DMS 273 (cell line): ENCODE measurements at regions not wholly inside any gene's neighbourhood (a gene's known extent, or its start where the extent isn't known, plus 50 kb on each side); places are given as distances from the start of the nearest gene placed in this dataset.
A peak's percentile ranks its signal among the peaks of the same experiment; 100 is the strongest.

Experiments
- DNase-seq: peaks from one replicate; lab custom pipeline; 2025; ENCODE audit not compliant: unreplicated experiment; lab: John Stamatoyannopoulos, UW

DNA sequence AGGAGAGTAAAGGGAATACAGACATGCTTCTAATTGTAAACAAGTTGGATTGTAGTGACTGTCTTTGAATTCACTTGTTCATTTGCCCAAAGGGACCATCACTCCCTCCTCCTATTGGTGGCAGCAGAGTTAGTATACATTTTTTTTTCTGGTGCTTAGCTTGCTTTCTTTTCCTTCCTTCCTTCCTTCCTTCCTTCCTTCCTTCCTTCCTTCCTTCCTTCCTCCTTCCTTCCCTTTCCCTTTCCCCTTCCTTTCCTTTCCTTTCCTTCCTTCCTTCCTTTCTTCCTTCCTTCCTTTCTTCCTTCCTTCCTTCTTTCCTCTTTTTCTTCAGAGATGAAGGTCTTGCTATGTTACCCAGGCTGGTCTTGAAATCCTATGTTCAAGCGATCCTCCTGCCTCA is 94.8 kb upstream of the ATP6AP2 start:
- no peak for DNase-seq

DNA sequence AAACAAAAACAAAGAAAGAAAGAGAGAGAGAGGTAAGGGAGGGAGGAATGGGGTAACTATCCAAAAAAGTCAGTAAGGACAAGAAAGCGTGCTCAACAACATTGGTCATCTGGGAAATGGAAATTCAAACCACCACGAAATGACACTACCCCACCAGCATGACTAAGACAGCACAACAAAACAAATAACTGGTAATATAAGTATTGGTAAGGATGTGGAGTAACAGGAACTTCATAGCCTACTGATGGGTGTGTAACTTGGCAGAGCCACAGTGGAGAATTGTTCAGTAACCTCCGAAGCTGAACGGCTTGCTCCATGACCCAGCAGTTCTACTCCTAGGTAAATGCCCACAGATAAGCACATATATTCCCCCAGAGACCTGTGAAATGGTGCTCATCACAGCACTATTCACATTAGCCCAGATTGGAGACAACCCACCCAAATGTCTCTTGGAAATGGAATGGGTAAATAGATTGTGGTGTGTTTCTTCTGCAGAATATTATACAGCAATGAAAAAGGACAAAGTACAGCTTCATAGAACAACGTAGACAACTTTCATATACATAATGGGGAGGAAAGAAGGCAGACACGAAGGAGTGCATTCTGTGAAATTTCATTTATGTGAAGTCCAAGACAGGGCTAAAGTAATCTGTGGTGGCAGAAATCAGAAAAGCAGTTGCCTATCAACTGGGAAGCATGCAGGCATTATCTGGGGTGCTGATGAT is 95.5 kb upstream of the ATP6AP2 start:
- DNase-seq = no peak

- DNase-seq = no peak
These were observed 96.2 kb upstream of the ATP6AP2 start for GRCh38 chrX:40484408-40485091.

DNA sequence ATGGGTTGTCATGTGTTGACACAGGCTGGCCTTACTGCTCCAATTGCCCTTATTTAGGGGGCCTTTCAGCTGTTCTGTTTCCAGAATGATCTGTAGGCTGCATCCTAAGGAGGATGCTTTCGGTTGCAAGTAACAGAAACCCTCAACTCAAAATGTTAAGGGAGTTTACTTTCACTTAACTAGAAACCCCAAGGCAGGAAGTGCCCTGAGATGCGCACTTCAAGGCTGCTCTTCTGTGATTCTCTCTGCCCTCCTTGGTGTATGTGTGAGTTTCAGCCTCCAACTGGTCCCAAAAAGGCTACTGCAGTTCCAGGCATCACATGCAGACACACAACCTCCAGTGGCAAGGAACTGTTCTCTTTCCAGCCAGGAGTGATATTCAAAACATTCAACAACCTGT is 97.3 kb upstream of the ATP6AP2 start:
- no peak for DNase-seq

DNA sequence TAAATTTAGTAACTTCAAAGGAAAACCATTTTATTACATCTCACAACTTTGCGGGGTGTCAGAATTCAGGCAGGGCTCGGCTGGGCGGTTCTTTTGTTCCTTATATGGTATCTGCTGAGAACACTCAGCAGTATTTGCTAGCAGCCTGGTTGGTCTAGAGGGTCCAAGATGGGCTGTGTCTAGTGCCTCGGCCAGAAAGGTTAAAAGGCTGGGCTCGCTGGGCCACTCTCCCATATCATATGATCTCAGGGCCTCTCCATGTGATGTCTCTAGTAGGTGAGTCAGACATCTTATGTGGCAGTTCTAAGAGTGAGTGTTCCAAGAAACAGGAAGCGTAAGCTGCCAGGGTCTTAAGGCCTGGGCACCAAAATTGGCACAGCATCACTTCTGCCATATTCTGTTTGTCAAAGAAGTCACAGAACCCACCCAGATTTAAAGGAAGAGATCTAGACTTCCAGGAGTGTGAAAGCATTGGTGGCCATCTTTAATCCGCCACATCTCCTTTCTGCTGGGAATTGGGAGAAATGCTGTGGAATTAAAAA is 100.9 kb upstream of the ATP6AP2 start:
- no peak for DNase-seq

DNA sequence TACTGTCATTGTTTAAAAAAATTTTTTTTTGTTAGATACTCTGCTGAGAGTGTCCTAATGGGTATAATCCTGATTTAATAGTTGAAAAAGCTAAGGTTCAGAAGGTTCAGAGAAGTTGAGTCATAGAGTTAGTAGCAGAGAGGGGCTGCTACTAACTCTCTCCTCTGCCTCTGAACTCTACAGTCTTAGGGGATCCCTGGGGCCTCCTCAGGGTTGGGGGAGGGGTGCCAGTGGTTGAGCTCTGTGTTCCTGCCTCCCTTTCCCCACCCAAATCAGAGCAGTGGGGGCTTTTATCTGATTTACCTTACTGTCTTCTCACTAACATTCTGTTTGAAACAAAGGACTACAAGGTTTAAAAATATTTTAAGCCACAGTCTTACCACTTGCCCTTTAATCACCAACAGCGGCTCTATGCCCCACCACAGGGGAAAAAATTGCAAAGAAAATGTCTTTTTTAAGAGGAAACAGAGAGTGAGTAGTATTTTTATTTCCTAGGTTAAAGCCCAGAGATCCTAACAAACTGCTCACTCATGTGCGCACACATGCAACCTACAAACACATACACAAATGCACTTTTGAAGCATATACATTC is 102.2 kb upstream of the ATP6AP2 start:
- DNase-seq = no peak

GRCh38 chrX:40476958-40477357 is 103.8 kb upstream of the ATP6AP2 start:
- DNase-seq = no peak

DNA sequence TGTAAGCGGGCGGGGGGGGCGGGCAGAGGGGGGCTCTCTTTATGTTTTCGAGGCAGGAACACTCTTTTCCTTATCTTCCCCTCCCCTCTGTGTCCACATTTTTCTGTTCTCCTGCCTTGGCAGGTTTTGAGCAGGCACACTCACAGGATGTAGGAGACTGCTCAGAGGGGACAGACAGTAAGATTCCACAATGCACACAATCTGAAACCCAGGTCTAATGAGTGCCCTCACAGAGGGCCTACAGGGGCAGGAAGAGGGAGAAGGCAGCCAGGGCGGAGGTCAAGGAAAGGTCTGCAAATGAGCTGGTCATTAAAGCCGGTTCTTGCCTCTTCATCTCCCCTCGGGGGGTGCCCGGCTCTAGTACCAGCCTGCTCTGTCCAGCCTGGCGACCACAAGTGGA is 106.1 kb upstream of the ATP6AP2 start:
- no peak for DNase-seq

- peak; percentile 18 for DNase-seq
These were observed 106.6 kb upstream of the ATP6AP2 start for GRCh38 chrX:40474205-40474626.

GRCh38 chrX:40473460-40474204 is 107.1 kb upstream of the ATP6AP2 start:
- no peak for DNase-seq

- DNase-seq = peak; percentile 96
These were observed 108.7 kb upstream of the ATP6AP2 start for GRCh38 chrX:40471965-40472648.

- peak; percentile 59 for DNase-seq
These were observed 109.8 kb upstream of the ATP6AP2 start for GRCh38 chrX:40470830-40471429.

DNA sequence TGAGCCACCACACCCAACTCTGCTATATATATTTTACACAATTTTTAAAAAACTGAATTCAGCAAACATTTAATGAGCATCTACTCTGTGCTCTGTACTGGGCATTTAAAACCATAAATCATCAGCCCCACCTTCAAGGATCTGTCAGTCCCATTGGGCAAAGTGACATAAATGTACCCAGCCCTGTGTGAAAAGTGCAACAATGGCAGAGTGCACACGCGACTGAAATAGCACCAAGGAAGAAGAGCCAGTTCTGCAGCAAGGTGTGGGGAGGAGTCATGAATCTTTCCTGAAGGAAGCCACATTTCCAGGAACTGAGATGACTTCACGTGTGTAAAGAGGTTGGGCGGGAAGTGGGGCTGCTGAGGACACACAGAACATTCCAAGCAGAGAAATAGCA is 111.5 kb upstream of the ATP6AP2 start:
- DNase-seq = no peak

DNA sequence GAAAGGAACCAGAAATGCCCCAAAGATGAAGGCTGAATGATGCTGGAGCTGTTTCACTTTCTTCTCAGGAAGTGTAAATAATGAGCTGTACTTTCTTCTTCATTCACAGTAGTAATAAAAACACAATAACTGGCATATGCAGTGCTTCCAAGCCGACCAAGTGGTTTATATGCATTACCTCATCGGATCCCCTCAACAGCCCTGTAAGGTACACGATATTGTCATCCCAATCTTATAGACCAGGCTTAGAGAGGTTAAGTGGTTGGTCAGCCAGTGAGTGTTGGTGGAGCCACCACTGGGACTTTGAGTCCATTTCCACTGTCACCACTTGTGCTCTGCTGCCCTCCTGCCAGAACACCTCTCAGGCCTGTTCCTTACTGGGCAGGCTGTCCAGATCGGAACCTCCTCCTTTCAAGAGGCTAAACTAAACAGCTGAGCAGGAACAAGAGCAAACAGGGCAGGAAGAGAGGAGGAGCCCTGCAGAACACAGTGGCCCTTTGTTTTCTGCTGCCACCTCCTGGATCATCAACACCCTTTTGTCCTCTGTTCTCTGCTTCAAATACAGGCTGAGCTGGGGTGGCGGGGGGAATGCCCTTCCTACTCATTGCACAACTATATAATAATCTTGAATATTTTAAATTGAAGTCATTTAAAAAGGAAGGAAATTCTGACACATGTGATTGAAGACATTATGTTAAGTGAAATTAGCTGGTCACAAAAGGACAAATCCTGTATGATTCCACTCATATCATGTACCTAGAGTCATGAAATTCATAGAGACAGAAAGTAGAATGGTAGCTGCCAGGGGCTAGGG is 112.5 kb upstream of the ATP6AP2 start:
- peak; percentile 61 for DNase-seq

DNA sequence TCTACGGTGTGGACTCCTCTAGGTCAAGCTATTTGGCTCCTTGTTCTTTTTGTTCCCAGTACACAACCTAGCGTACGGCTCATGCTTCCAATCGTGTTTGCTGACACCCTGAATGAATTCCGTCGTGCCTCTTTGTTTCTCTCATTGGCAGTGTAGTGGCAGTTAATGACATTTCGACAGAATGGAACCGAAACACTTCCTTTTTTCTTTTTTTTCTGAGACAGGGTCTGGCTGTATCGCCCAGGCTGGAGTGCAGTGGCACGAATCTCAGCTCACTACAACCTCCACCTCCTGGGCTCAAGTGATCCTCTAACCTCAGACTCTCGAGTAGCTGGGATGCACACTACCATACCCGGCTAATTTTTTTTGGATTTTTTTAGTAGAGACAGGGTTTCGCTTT is 113.3 kb upstream of the ATP6AP2 start:
- DNase-seq = no peak

GRCh38 chrX:40465735-40466551 is 114.8 kb upstream of the ATP6AP2 start:
- DNase-seq = peak; percentile 18

GRCh38 chrX:40462795-40463194 is 118.0 kb upstream of the ATP6AP2 start:
- DNase-seq = no peak

DNA sequence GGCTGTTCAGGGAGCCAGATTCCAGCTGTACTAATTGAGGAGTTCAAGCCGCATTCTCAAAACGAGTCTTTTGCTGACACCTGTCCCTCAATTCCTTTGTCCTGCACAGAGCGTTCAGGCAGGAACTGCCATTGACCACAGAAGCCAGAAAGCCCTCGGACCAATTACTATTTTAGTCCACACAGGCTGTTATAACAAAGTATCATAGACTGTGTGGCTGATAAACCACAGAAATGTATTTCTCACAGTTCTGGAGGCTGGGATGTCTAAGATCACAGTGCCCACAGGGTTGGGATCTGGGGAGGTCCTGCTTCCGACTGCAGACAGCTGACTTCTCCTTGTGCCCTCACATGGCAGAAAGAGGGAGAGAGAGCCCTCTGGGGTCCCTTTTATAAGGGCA is 119.8 kb upstream of the ATP6AP2 start:
- no peak for DNase-seq
